ENCODE measurements at regions not wholly inside any gene's neighbourhood (a gene's known extent, or its start where the extent isn't known, plus 50 kb on each side); places are given as distances from the start of the nearest gene placed in this dataset.

DNA sequence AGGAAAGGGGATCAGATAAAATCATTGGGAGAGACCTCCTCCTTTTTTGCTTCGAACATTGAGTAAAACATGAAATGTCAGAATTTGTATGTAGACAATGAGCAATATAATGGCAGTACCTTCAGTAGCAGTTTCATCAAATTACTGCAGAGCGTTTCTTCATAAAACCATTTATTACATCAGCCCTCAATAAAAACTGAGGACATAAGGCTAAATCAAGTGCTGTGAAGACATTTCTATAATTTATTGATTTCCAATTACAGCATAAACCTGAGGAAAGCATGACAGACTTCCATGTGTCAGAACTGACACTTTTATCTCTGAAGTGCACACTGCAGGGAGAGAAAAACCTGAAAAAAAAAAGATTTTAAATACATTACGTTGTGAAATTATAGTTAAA is 172.6 kb upstream of the ZNF804B start:
- no peaks in the 10 kb centered on the region for H3K9me3 Mint-ChIP-seq (ENCODE audit: low read depth, unreplicated experiment)
- H3K36me3 Mint-ChIP-seq (ENCODE audit: insufficient read depth, unreplicated experiment), result no peaks in the 10 kb centered on the region
- BruUV-seq (replicated peaks), result no TSS peak
- intact Hi-C loops (cut with micrococcal nuclease; ENCODE audit: unreplicated experiment), result no loop called here
- no peak overlapping the region for H3K27ac Mint-ChIP-seq (ENCODE audit: unreplicated experiment)
- no peaks in the 10 kb centered on the region for H3K4me1 Mint-ChIP-seq (ENCODE audit: low read depth, unreplicated experiment)
- TF ChIP-seq CTCF (IDR thresholded peaks at IDR 0.05; ENCODE audit: unreplicated experiment), result no peak
- no peak for DNase-seq
- H3K27me3 Mint-ChIP-seq (ENCODE audit: unreplicated experiment), result no peaks in the 10 kb centered on the region
- no peak overlapping the region for H3K4me3 Mint-ChIP-seq (ENCODE audit: low read depth, unreplicated experiment)
- CTCF ChIA-PET, result no interaction called here

DNA sequence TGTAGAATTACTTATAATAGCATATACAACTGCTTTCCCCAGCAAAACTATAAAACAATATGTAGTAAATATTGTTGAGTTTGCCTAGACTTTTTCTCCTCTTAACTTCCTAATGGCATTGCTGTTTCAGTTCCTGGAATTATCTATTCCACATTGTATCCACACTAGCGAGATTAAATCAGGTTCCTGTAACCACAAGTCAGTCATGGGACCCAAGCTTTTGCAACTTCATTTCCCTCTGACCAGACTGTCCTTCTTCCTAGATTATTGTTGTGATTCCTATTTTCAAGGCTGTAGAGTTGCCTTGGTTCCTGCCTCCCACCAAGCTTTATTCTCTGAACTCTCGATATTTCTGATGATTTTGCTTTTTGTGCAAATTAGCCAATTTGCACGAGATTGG is 173.3 kb upstream of the ZNF804B start:
- CTCF ChIA-PET, result no interaction called here
- no peaks in the 10 kb centered on the region for H3K4me1 Mint-ChIP-seq (ENCODE audit: low read depth, unreplicated experiment)
- no peak for DNase-seq
- H3K36me3 Mint-ChIP-seq (ENCODE audit: insufficient read depth, unreplicated experiment), result no peaks in the 10 kb centered on the region
- no peak overlapping the region for H3K27ac Mint-ChIP-seq (ENCODE audit: unreplicated experiment)
- no TSS peak for BruUV-seq (replicated peaks)
- H3K9me3 Mint-ChIP-seq (ENCODE audit: low read depth, unreplicated experiment), result no peaks in the 10 kb centered on the region
- intact Hi-C loops (cut with micrococcal nuclease; ENCODE audit: unreplicated experiment), result no loop called here
- no peaks in the 10 kb centered on the region for H3K27me3 Mint-ChIP-seq (ENCODE audit: unreplicated experiment)
- no peak for TF ChIP-seq CTCF (IDR thresholded peaks at IDR 0.05; ENCODE audit: unreplicated experiment)
- H3K4me3 Mint-ChIP-seq (ENCODE audit: low read depth, unreplicated experiment), result no peak overlapping the region

DNA sequence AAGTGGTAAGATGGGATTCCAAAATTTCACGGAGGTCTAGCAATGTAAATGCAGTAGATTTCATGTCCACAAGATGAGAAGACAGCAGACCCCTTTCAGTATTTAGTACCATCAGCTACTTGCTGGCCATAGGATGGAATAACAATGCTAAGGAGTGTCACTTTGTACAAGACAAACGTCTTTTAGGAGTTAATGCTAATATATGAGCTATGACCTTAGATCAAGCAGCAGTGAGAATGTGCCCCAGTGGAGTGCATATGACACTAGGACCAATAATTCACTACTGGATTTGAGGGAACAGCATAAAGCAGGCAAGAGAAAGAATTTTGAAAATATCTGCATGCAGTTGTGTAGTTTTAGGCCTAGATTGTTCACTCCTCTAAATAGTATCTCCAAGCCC is 182.8 kb upstream of the ZNF804B start:
- no peaks in the 10 kb centered on the region for H3K27me3 Mint-ChIP-seq (ENCODE audit: unreplicated experiment)
- DNase-seq, result no peak
- H3K9me3 Mint-ChIP-seq (ENCODE audit: low read depth, unreplicated experiment), result no peaks in the 10 kb centered on the region
- no TSS peak for BruUV-seq (replicated peaks)
- intact Hi-C loops (cut with micrococcal nuclease; ENCODE audit: unreplicated experiment), result no loop called here
- CTCF ChIA-PET, result no interaction called here
- TF ChIP-seq CTCF (IDR thresholded peaks at IDR 0.05; ENCODE audit: unreplicated experiment), result no peak
- H3K4me3 Mint-ChIP-seq (ENCODE audit: low read depth, unreplicated experiment), result no peak overlapping the region
- no peaks in the 10 kb centered on the region for H3K4me1 Mint-ChIP-seq (ENCODE audit: low read depth, unreplicated experiment)
- H3K27ac Mint-ChIP-seq (ENCODE audit: unreplicated experiment), result no peak overlapping the region
- no peaks in the 10 kb centered on the region for H3K36me3 Mint-ChIP-seq (ENCODE audit: insufficient read depth, unreplicated experiment)

GRCh38 chr7:88566162-88566729 is 193.3 kb upstream of the ZNF804B start:
- Mint-ChIP-seq H3K4me1 (ENCODE audit: low read depth, unreplicated experiment) (no peaks in the 10 kb centered on the region), H3K36me3 (ENCODE audit: insufficient read depth, unreplicated experiment) (no peaks in the 10 kb centered on the region), H3K4me3 (ENCODE audit: low read depth, unreplicated experiment) (no peak overlapping the region), H3K9me3 (ENCODE audit: low read depth, unreplicated experiment) (no peaks in the 10 kb centered on the region), H3K27ac (ENCODE audit: unreplicated experiment) (no peak overlapping the region), H3K27me3 (ENCODE audit: unreplicated experiment) (no peaks in the 10 kb centered on the region)
- TF ChIP-seq CTCF (IDR thresholded peaks at IDR 0.05; ENCODE audit: unreplicated experiment), result no peak
- BruUV-seq (replicated peaks), result no TSS peak
- CTCF ChIA-PET, result no interaction called here
- DNase-seq, result no peak
- intact Hi-C loops (cut with micrococcal nuclease; ENCODE audit: unreplicated experiment), result no loop called here

Data from Calu3 (cell line).